Activated naive CD8-positive, alpha-beta T cell treated with anti-CD3 and anti-CD28 coated beads for 36 hours (primary cell): ENCODE measurements at regions not wholly inside any gene's neighbourhood (a gene's known extent, or its start where the extent isn't known, plus 50 kb on each side); places are given as distances from the start of the nearest gene placed in this dataset.

Experiments
- DNase-seq: peaks from one replicate; pipeline ENCODE4 v3.0.0; 2021
- H3K27ac Mint-ChIP-seq: one replicate; pipeline ENCODE4 v1.8.0; 2022; ENCODE audit warnings: mild to moderate bottlenecking, moderate library complexity, mixed read lengths
- H3K27me3 Mint-ChIP-seq: one replicate; pipeline ENCODE4 v1.8.0; 2022; ENCODE audit warnings: mild to moderate bottlenecking, mixed read lengths
- H3K36me3 Mint-ChIP-seq: one replicate; pipeline ENCODE4 v1.8.0; 2021; ENCODE audit warnings: mild to moderate bottlenecking, mixed read lengths
- H3K4me1 Mint-ChIP-seq: one replicate; pipeline ENCODE4 v1.8.0; 2021; ENCODE audit warnings: mixed read lengths
- H3K4me3 Mint-ChIP-seq: one replicate; pipeline ENCODE4 v1.8.0; 2022; ENCODE audit warnings: mild to moderate bottlenecking, moderate library complexity, mixed read lengths
- H3K9me3 Mint-ChIP-seq: one replicate; pipeline ENCODE4 v1.8.0; 2022; ENCODE audit warnings: mixed read lengths

DNA sequence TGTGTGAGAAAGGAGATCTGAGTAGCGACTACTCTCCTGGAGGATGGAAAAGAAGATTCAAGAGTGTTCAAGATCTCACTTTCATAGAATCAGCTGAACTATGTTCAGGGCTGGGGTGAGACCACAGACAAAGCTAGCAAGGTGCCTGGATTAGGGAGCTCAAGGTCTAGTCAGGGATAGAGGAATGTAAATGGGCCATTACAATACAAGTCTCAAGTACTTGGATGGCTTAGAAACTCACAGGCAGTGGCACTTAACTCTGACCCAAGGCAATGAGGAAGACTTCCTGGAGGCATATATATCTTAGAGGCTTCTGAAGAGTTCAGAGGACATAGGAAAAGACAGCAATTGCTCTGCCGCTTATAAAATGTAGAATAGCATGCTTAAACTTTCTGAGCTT is 184.9 kb upstream of the CDH11 start:
- peaks cover 4% of the 10 kb centered on the region for H3K9me3 Mint-ChIP-seq
- no peak overlapping the region for H3K27ac Mint-ChIP-seq
- H3K36me3 Mint-ChIP-seq, result no peaks in the 10 kb centered on the region

DNA sequence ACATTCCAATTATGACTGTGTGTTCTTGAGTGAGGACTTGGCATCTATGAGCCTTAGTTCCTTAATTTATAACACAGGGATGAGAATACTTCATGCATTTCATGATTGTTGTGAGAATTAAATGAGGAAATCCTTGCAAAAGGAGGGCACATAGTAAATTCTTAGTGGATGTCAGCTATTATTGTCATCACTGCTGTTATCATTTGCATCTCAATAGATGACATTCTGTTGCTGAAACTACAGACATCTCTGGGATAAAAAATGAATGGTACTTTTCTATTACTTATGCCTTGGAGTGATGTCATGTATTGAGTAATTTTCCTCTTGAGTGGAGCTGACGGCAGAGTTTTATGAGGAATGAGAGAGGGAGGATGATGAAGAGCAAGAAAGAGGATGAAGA is 184.4 kb upstream of the CDH11 start:
- Mint-ChIP-seq H3K4me3 (no peak overlapping the region), H3K27ac (no peak overlapping the region), H3K27me3 (no peaks in the 10 kb centered on the region), H3K9me3 (peaks cover 4% of the 10 kb centered on the region), H3K4me1 (no peaks in the 10 kb centered on the region), H3K36me3 (no peaks in the 10 kb centered on the region)
- DNase-seq, result no peak

More for the DNA sequence above, 184.9 kb upstream of the CDH11 start:
- DNase-seq, result no peak
- Mint-ChIP-seq H3K4me3 (no peak overlapping the region), H3K27me3 (no peaks in the 10 kb centered on the region), H3K4me1 (no peaks in the 10 kb centered on the region)

DNA sequence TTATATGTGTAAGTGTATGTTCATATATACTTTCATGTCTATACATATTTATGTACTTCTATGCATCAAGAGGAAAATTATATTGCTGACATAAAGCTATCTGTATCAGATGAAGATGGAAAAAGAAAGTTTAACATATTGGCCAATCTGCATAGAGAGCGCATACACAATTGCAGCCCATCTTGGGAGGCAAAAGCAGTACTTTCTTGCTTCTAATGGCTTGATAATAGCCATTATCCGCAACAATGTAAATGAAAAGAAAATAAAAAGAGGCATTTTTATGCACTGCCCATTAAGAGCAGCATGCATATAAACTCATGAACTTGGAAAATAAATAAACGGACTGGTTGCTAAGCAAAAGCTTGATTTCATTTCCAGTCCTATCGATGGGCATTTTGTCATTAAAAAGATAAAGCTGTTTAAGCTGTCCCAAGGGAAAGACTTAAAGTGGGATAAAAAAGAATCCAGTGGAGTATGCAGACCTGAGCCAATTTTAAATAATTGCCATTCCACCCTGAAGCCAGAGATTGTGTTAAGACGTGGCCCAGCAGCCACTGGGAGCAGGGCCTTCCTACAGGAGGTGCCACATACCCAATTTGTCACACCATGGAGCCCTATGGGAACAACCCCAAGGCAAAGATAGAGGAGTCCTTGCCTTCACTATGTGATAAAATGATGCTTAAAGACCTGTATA is 183.6 kb upstream of the CDH11 start:
- Mint-ChIP-seq H3K4me1 (no peaks in the 10 kb centered on the region), H3K36me3 (no peaks in the 10 kb centered on the region), H3K9me3 (peaks cover 4% of the 10 kb centered on the region), H3K27ac (no peak overlapping the region), H3K4me3 (no peak overlapping the region), H3K27me3 (no peaks in the 10 kb centered on the region)
- no peak for DNase-seq

DNA sequence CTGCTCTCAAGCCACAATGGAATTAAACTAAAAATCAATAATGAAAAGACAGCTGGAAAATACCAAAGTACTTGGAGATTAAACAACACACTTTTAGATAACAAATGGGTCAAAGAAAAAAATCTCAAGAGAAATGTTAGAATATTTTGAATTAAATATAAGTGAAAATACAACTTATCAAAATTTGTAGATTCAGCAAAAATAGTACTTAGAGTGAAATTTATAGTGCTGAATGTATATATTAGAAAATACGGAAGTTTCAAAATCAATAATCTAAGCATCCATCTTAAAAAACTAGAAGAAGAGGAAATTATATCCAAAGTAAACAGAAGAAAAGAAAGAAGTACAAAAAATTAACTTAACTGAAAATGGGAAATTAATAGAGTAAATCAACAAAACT is 179.2 kb upstream of the CDH11 start:
- Mint-ChIP-seq H3K27me3 (no peaks in the 10 kb centered on the region), H3K36me3 (no peaks in the 10 kb centered on the region), H3K27ac (no peak overlapping the region), H3K4me1 (no peaks in the 10 kb centered on the region), H3K4me3 (no peak overlapping the region), H3K9me3 (peaks cover 2% of the 10 kb centered on the region)
- no peak for DNase-seq

DNA sequence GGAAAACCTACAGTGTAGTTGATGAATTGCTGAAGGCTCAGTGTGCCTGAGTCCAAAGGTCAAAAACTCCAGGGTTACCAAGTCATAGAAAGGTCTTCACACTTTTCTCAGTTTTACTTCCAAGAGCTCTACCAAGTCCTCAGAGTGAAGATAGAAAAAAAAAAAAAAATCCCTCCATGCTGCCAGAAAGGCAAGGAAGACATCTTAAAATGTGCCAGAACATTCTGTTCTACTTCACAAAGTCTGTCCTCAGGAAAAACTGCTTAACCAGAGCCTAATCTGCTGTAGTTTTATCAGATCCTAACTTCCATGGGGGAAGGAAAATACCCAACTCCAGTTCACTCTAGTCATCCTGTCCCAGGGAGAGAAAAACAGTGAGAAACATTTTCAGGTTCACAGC is 175.6 kb upstream of the CDH11 start:
- Mint-ChIP-seq H3K4me1 (no peaks in the 10 kb centered on the region), H3K27ac (no peak overlapping the region), H3K9me3 (peaks cover 2% of the 10 kb centered on the region), H3K27me3 (no peaks in the 10 kb centered on the region), H3K36me3 (no peaks in the 10 kb centered on the region), H3K4me3 (no peak overlapping the region)
- DNase-seq, result no peak

DNA sequence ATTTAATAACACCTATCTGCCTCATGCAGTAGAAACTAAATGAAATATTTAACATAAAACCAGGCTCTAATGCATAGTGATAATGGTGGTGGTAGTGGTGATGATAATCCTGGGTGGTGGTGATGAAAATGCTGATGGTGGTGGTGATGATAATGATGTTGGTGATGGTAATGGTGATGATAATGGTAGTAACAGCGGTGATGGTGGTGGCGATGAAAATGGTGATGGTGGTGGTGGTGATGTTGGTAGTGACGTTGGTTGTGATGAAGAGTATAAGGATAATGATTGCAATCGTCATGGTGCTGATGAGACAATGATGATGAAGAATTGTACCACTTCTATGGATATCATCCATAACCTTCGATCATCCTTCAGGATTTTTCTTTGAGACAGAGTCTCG is 173.7 kb upstream of the CDH11 start:
- Mint-ChIP-seq H3K36me3 (no peaks in the 10 kb centered on the region), H3K27ac (no peak overlapping the region), H3K4me3 (no peak overlapping the region), H3K27me3 (no peaks in the 10 kb centered on the region), H3K9me3 (peaks cover 2% of the 10 kb centered on the region), H3K4me1 (no peaks in the 10 kb centered on the region)
- no peak for DNase-seq

DNA sequence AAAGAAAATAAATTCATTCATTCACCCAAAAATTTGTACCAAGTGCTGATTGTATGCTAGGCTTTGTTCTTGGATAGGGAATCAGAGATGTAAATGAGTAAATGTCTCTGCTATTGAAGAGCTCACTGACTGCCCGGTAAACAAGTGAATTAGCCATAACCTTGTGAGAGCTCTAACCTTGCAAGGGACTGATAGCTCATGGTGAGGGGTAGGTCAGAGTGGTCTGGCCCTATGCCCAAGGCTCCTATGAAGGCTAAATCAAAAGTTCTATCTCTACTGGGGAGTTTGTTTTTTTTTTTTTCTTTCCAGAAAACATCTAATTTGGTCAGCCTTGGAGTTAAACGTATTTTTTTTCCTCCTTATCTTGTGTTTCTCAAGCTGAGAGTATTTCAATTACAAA is 172.8 kb upstream of the CDH11 start:
- Mint-ChIP-seq H3K4me1 (no peaks in the 10 kb centered on the region), H3K4me3 (no peak overlapping the region), H3K9me3 (peaks cover 4% of the 10 kb centered on the region), H3K36me3 (no peaks in the 10 kb centered on the region), H3K27me3 (no peaks in the 10 kb centered on the region), H3K27ac (no peak overlapping the region)
- DNase-seq, result no peak

DNA sequence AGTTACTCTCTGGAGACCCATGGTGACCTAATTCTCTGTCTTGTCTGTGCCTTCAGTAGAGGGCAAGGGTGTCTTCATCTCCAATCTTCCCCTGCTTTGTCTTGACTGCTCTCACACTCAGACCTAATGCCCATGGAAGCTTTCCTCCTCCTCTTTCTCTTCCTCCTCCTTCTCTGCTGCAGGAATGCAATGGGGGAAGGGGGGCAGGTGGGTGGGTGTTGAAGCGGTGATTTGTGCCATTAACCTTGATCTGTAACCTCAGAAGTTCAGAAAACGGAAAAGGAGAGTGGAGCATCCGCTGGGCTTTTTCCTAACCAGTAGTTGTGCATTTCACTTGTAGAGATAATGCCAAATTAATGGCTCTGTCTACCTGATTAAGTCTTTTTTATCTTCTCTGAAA is 172.3 kb upstream of the CDH11 start:
- H3K27me3 Mint-ChIP-seq, result no peaks in the 10 kb centered on the region
- H3K4me3 Mint-ChIP-seq, result no peak overlapping the region
- no peak overlapping the region for H3K27ac Mint-ChIP-seq
- no peaks in the 10 kb centered on the region for H3K36me3 Mint-ChIP-seq
- H3K4me1 Mint-ChIP-seq, result no peaks in the 10 kb centered on the region
- no peak for DNase-seq
- peaks cover 2% of the 10 kb centered on the region for H3K9me3 Mint-ChIP-seq

DNA sequence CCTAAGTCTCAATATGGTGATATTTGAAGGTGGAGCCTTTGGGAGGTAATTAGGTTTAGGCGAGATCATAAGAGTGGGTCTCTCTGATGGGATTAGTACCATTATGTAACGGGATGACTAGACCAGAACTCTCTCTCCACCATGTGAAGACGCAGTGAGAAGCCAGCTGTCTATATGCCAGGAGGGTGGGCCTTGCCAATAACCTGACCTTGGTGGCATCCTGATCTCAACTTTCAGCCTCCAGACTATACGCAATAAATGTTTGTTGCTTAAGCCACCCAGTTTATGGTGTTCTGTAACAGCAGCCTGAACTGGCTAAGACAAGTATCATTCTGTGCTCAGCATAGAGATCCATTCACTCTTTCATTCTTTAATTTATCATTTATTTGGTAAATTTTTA is 167.2 kb upstream of the CDH11 start:
- no peaks in the 10 kb centered on the region for H3K4me1 Mint-ChIP-seq
- H3K9me3 Mint-ChIP-seq, result peaks cover 2% of the 10 kb centered on the region
- no peaks in the 10 kb centered on the region for H3K36me3 Mint-ChIP-seq
- no peak overlapping the region for H3K4me3 Mint-ChIP-seq
- no peak overlapping the region for H3K27ac Mint-ChIP-seq
- H3K27me3 Mint-ChIP-seq, result no peaks in the 10 kb centered on the region
- no peak for DNase-seq

DNA sequence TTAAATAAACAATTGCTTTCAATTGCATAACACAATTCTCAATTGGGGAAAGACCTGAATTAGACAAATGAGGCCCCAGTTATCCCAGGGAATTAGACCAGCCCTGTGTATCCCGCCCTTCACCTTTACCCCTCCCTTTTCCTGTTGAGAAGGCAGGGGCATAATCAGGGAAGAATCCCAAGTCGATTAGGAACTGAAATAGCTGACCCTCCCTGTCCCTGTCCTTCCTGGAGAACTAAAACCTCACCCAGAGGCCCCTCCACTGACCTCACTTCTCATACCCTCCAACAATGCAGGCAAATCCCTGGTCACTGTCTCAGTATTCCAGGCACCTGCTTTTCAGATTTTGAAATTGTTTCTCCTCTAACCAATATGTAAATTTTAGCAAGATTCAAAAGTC is 165.4 kb upstream of the CDH11 start:
- Mint-ChIP-seq H3K27me3 (no peaks in the 10 kb centered on the region), H3K4me3 (no peak overlapping the region), H3K36me3 (no peaks in the 10 kb centered on the region), H3K9me3 (peaks cover 4% of the 10 kb centered on the region), H3K4me1 (no peaks in the 10 kb centered on the region), H3K27ac (no peak overlapping the region)
- no peak for DNase-seq

DNA sequence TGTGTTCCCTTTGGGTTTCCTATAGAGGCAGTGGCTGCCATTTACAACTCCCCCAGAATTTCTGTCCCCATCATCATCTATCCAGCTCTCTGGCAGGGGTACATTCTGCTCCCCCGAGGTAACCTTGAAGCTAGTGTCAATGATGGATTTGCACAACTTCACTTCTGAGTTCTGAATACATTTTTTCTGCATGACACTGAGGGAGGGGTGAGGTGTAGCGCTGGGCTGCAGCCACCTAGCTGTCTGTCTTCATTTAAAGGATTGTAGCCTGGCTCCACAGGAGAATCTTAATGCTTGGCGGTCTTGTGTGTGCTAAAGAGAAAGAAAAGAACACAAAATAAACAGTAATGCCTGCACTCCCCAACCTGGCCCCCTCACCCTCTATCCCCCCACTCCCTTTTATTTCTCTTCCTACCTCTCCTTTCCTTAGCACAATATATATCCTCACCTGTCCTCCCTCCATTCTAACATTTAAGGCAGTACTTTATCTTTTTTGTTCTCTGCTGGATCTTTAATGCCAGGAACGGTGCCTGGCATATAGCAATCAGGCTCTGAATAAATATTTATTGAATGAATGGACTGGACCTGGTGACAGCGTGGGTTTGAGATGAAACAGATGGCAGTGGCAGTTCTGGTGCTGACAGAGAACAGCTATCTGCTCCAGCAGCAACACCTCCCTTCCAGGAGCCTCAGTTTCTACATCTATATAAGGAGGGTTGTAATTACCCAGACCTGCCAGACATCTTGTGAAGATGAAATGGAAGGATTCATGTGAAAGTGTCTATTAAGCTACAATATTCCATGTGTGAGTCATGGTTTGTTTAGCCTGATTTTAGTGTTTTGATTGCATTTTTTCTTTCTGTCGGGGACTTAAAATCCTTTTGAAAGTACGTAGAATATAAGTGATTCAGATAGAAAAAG is 163.5 kb upstream of the CDH11 start:
- H3K4me3 Mint-ChIP-seq, result no peak overlapping the region
- H3K27ac Mint-ChIP-seq, result no peak overlapping the region
- H3K9me3 Mint-ChIP-seq, result peaks cover 4% of the 10 kb centered on the region
- H3K27me3 Mint-ChIP-seq, result no peaks in the 10 kb centered on the region
- no peaks in the 10 kb centered on the region for H3K36me3 Mint-ChIP-seq
- no peak for DNase-seq
- no peaks in the 10 kb centered on the region for H3K4me1 Mint-ChIP-seq

DNA sequence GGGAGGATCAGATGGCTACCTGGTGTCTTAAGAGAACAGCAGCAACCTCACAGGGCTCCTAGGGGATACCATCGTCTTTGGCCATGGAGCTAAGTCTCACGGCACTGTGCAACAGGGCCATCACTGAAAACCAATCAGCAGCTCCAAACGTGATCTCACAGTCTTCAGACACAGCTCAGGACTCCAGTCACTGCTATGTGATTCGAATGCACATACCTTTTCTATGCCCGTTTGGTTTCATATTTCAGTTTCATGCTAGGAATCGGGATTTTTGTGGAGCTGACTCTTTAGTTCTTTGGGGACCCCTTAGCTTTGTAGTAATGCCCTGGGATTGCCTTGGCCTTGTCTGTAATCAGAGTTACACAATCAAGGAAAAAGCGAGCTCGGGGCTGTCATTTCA is 162.8 kb upstream of the CDH11 start:
- H3K27ac Mint-ChIP-seq, result no peak overlapping the region
- no peaks in the 10 kb centered on the region for H3K4me1 Mint-ChIP-seq
- no peak overlapping the region for H3K4me3 Mint-ChIP-seq
- peaks cover 2% of the 10 kb centered on the region for H3K9me3 Mint-ChIP-seq
- H3K27me3 Mint-ChIP-seq, result no peaks in the 10 kb centered on the region
- H3K36me3 Mint-ChIP-seq, result no peaks in the 10 kb centered on the region
- no peak for DNase-seq

DNA sequence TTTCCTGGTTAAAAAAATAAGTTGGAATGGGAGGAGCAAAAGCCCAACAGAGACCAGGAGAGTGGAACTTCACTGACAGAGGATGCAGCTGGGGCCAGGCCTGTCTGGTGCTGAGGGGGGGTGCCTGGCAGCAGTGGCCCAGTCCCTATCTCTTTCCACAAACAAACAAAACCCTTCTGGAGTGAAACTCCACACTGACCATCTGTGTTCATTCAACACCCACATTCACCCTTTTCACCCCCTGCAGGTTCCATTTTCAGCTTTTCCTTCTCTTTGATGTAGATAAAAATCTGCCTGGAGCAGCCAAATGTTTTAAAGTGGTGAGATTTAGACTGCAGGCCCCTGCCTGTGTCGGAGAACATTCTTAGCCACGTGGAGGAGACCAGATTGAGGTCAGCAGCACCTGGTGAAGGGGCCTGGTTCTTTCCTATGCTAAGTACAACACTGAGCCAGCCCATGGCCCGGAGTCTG is 161.4 kb upstream of the CDH11 start:
- peaks cover 2% of the 10 kb centered on the region for H3K9me3 Mint-ChIP-seq
- H3K27ac Mint-ChIP-seq, result no peak overlapping the region
- no peak overlapping the region for H3K4me3 Mint-ChIP-seq
- H3K27me3 Mint-ChIP-seq, result no peaks in the 10 kb centered on the region
- no peaks in the 10 kb centered on the region for H3K36me3 Mint-ChIP-seq
- H3K4me1 Mint-ChIP-seq, result no peaks in the 10 kb centered on the region
- DNase-seq, result no peak

DNA sequence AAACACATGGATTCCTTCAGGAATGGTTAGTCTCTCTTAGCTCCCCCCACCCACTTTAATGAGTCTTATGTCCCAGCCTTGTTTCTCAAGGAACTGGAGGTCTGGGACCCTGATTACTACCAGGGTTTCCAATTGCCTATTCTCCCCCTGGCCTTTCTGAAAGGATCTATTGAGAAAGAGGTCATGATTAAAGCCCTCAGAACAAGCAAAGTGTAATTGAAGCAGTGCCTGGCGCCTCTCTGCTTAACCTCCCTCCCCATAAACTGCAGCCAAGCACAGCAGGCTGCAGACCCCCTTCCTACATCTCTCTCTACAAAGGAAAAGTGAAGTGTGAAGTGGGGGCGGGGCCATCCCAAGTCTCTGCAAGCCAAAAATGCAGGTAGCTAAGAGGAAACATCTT is 159.7 kb upstream of the CDH11 start:
- H3K9me3 Mint-ChIP-seq, result peaks cover 2% of the 10 kb centered on the region
- H3K27ac Mint-ChIP-seq, result no peak overlapping the region
- no peaks in the 10 kb centered on the region for H3K36me3 Mint-ChIP-seq
- no peaks in the 10 kb centered on the region for H3K4me1 Mint-ChIP-seq
- DNase-seq, result no peak
- H3K27me3 Mint-ChIP-seq, result no peaks in the 10 kb centered on the region
- no peak overlapping the region for H3K4me3 Mint-ChIP-seq

DNA sequence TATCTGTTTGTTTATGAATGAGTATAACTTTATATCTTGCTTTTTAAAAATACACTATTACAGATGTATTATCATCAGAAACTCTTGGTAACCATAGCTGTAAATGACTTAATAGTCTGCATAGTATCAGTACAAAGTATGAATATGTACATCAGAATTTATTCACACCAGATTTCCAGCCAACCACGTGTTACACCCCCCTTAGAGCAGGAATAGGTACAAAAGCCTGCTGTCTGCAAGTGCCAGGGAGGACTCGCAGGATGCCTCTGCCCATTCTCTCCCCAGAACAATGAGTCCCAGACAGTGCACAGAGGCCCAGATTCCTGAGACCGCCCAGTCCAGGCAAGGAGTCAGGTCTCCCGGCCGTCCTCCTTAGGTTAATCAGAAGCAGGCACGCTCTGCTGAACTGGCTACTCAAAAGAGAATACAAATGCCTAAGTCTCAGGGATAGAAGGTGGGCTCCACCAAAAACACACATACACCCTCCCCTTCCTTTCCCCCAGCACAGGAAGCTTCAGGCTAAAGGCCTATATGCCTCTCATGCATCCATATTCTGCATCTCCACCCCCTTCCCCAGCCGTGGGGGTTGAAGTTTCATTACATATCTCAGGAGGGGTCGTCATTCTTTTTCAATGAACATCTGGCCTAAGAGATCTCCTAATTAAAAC is 159.1 kb upstream of the CDH11 start:
- no peaks in the 10 kb centered on the region for H3K36me3 Mint-ChIP-seq
- H3K4me1 Mint-ChIP-seq, result no peaks in the 10 kb centered on the region
- H3K27ac Mint-ChIP-seq, result no peak overlapping the region
- no peaks in the 10 kb centered on the region for H3K27me3 Mint-ChIP-seq
- no peak for DNase-seq
- H3K9me3 Mint-ChIP-seq, result peaks cover 2% of the 10 kb centered on the region
- H3K4me3 Mint-ChIP-seq, result no peak overlapping the region
